ENCODE measurements at regions not wholly inside any gene's neighbourhood (a gene's known extent, or its start where the extent isn't known, plus 50 kb on each side); places are given as distances from the start of the nearest gene placed in this dataset.

DNA sequence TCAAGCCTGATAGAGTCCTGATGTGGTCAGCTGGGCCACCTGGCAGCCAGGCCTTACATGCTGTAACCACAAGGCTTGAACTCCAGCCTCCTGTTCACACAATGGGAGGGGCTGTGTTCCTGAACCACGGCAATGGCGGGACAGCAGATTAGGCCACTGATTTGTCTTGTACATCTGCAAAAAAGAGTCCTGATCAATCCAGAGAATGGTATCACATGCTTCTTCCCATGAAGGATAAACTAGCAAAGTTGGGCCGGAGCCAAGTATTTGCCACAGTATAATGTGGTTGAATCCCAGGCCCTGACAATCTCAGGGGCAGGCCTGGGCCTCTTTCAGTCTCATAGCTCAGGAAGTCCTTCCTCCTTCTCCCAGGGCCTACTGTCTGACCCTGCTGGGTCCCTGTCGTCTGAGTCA lies 2182.5 kb upstream of the AGA start:
- H3K9ac ChIP-seq (ENCODE audit: low read depth, low read length) = no peak overlapping the region; the same call in 1 of the 2 replicates
- ATAC-seq (ENCODE audit: low read depth) = peak; percentile 87
- no peaks in the 10 kb centered on the region for H3K79me1 ChIP-seq (ENCODE audit: low read depth in 1 of 2, low read length in 2 of 2)
- H4K5ac ChIP-seq (ENCODE audit: low read depth, low read length) = peak overlapping the region; percentile 63
- H3K4ac ChIP-seq (ENCODE audit: low read depth, low read length) = peak overlapping the region; percentile 90
- H3K36me3 ChIP-seq (ENCODE audit: control insufficient read depth, insufficient read depth, low read length) = no peaks in the 10 kb centered on the region
- peak overlapping the region; percentile 93 for H3K14ac ChIP-seq (replicated peaks; ENCODE audit: low read depth, low read length)
- peak overlapping the region; percentile 92 for H2BK120ac ChIP-seq (ENCODE audit: low read depth, low read length)
- no CpG with 5 or more reads among the region's 4 CpGs for WGBS, 2 experiments (ENCODE audit: extremely low coverage in 2 of 2, insufficient read length in 1 of 2)
- H4K91ac ChIP-seq (ENCODE audit: insufficient read depth, low read depth, low read length) = peak overlapping the region; percentile 92
- in situ Hi-C loops (cut with MboI; ENCODE audit: low sequenced_read_pairs) = no loop called here
- peak overlapping the region; percentile 50 for H3K23ac ChIP-seq (ENCODE audit: low read depth, low read length)
- peak overlapping the region; percentile 77 for H3K56ac ChIP-seq (ENCODE audit: extremely low read depth, insufficient read depth, low read length)
- ChIA-PET POLR2A (ENCODE audit: unreplicated experiment) (no interaction called here), CTCF (interaction anchor here (0.6 to 1.0 kb wide), 4 partner anchors 20 to 679 kb away, joined by 3 to 4 read pairs (median 4); no protein-coding TSS in a partner anchor)
- dilution Hi-C loops (cut with HindIII; ENCODE audit: low sequenced_read_pairs, unreplicated experiment) = no loop called here
- H2AK9ac ChIP-seq (replicated peaks; ENCODE audit: low read depth, low read length, poor library complexity) = peak overlapping the region; percentile 38
- H2AFZ ChIP-seq (replicated peaks; ENCODE audit: low read length, poor library complexity) = peak overlapping the region; percentile 90
- peak overlapping the region; percentile 83 to 94 for H4K8ac ChIP-seq (ENCODE audit: low read depth in 2 of 2, low read length in 2 of 2)
- H2BK15ac ChIP-seq (ENCODE audit: low read depth, low read length) = peak overlapping the region; percentile 90
- H3K4me2 ChIP-seq (ENCODE audit: low read depth, low read length) = peak overlapping the region; percentile 1; the same call in 1 of the 2 replicates
- TF ChIP-seq MAFK (IDR thresholded peaks at IDR 0.05; ENCODE audit: low read depth, low read length) (no peak), RAD21 (IDR thresholded peaks at IDR 0.05; ENCODE audit: low read length) (peak; percentile 1; the same call in 1 of the 2 replicates)
- intact Hi-C loops (cut with micrococcal nuclease) = loop anchor here (2.0 kb wide), 1 partner anchor 20 kb away; no protein-coding TSS in a partner anchor
- H3K27me3 ChIP-seq (ENCODE audit: control insufficient read depth, insufficient read depth, low read length) = no peaks in the 10 kb centered on the region
- peak overlapping the region; percentile 98 for H2BK5ac ChIP-seq (ENCODE audit: low read depth, low read length, poor library complexity, severe bottlenecking)
- peaks cover 5% of the 10 kb centered on the region for H3K4me1 ChIP-seq (ENCODE audit: control insufficient read depth, insufficient read depth, low read length)
- H3K27ac ChIP-seq (ENCODE audit: insufficient read depth, low read length) = peak overlapping the region; percentile 61
- H4K20me1 ChIP-seq (ENCODE audit: insufficient read depth, low read length) = no peaks in the 10 kb centered on the region
- peak overlapping the region; percentile 81 for H2BK20ac ChIP-seq (ENCODE audit: low read depth, low read length)
- no TSS peak for BruUV-seq (replicated peaks)
- H3K9me1 ChIP-seq (ENCODE audit: insufficient read depth, low read length) = peaks cover 9% of the 10 kb centered on the region
- H3K9me3 ChIP-seq (ENCODE audit: control insufficient read depth, insufficient read depth, low read length) = no peaks in the 10 kb centered on the region
- no peak overlapping the region for H3K4me3 ChIP-seq (ENCODE audit: insufficient read depth, low read depth, low read length)
- peak overlapping the region; percentile 88 for H3K18ac ChIP-seq (ENCODE audit: low read depth, low read length)
- peak; percentile 89 for DNase-seq
- H2AK5ac ChIP-seq (ENCODE audit: low read depth, low read length) = peak overlapping the region; percentile 9; the same call in 1 of the 2 replicates

Measured in IMR-90 (cell line).